HEK293T (cell line): ENCODE measurements at regions not wholly inside any gene's neighbourhood (a gene's known extent, or its start where the extent isn't known, plus 50 kb on each side); places are given as distances from the start of the nearest gene placed in this dataset.

Experiments
- BHLHE40 ChIP-seq: fragments of 450-650 bp; IDR thresholded peaks from 2 replicates; pipeline ENCODE4 v1.6.1; 2016; ENCODE audit warnings: mild to moderate bottlenecking, moderate library complexity, borderline replicate concordance
- CTBP1 ChIP-seq: fragments of 450-650 bp; IDR thresholded peaks from 2 replicates; pipeline ENCODE4 v1.6.1; 2016; ENCODE audit warnings: borderline replicate concordance
- ELF4 ChIP-seq: fragments of 450-650 bp; IDR thresholded peaks from 2 replicates; pipeline ENCODE4 v1.6.1; 2017; ENCODE audit warnings: antibody characterized with exemption
- FOXA1 ChIP-seq: fragments of 450-650 bp; IDR thresholded peaks from 2 replicates; pipeline ENCODE4 v1.6.1; 2016; ENCODE audit warnings: mild to moderate bottlenecking
- HDGF ChIP-seq: fragments of 450-650 bp; IDR thresholded peaks from 2 replicates; pipeline ENCODE4 v1.6.1; 2017; ENCODE audit warnings: antibody characterized with exemption, borderline replicate concordance
- NFRKB ChIP-seq: fragments of 450-650 bp; IDR thresholded peaks from 2 replicates; pipeline ENCODE4 v1.6.1; 2016; ENCODE audit warnings: mild to moderate bottlenecking, moderate library complexity
- SUZ12 ChIP-seq: fragments of 450-650 bp; IDR thresholded peaks from 2 replicates; pipeline ENCODE4 v1.6.1; 2016; ENCODE audit warnings: mild to moderate bottlenecking

DNA sequence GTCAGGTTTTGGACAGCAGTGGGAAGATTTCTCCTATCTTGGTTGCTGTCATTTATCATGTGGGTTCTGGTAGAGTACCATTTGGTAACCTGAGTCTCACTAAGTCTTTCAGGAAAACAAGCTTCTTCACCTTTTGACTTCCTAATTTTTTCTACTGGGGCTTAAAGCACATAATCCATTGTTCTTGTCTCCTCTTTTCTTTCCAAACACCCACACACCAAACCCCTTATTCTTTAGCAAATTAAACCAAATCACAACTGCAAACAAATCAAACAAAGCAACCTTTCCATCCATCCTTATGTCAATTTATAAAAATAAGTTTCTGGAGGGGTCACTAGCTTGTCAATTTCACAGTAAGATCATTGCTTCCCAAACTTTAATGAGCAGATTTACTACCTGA, 84.1 kb downstream of the ATP23 start:
- no peak for TF ChIP-seq ELF4
- TF ChIP-seq HDGF = no peak
- no peak for TF ChIP-seq CTBP1
- no peak for TF ChIP-seq FOXA1
- TF ChIP-seq NFRKB = no peak
- TF ChIP-seq SUZ12 = no peak
- TF ChIP-seq BHLHE40 = no peak
